ENCODE measurements at regions not wholly inside any gene's neighbourhood (a gene's known extent, or its start where the extent isn't known, plus 50 kb on each side); places are given as distances from the start of the nearest gene placed in this dataset.

DNA sequence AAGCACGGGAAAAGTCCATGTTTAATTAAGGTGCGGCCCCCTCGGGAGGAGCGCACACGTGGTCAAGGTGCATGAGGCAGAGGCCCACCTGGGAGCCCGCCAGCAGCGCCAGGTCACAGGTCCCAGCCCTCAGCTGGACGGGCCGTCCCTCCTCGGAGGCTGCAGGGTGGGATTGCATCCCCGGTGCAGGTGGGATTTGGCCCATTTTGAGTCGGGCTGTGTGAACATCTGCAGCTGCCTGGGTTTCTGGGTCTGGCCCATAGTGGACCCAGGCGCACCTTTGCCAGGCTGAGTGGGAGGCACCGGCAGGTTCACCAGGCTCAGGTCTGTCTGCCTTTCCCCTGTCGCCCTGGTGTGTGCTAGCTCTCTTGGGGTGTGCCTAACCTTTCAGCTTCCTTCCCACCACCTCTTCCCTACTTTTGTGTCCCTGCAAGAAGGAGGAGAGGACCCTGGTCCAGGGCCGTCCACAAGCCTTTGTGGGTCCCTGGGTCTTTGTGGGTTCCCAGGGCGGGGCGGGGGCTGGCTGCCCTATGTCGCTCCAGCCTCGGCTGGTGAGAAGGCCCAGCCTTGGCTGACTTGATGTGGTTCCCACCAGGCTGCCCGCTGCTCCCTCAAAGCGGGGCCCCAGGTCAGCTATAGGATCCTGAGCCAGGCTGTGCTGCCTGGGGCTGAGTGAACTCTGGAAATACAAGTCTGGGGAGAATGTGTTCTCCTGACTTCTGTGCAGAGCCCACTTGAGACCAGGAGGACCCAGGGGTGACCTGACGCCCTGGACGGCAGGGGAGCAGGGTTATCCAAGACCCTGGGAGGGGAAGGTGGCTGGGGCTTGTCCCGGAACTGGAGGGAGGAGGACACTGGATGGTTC, 186.7 kb upstream of the SHH start:
- Histone ChIP-seq H3K27ac (no peak overlapping the region), H3K4me3 (replicated peaks in 1 of 3) (no peak overlapping the region), H3K36me3 (no peaks in the 10 kb centered on the region), H3K9me3 (no peaks in the 10 kb centered on the region), H3K4me1 (no peaks in the 10 kb centered on the region), H3K27me3 (no peaks in the 10 kb centered on the region)
- DNase-seq, result no peak
- intact Hi-C loops (cut with DNase I), result no loop called here
- TF ChIP-seq, protein P1, sequence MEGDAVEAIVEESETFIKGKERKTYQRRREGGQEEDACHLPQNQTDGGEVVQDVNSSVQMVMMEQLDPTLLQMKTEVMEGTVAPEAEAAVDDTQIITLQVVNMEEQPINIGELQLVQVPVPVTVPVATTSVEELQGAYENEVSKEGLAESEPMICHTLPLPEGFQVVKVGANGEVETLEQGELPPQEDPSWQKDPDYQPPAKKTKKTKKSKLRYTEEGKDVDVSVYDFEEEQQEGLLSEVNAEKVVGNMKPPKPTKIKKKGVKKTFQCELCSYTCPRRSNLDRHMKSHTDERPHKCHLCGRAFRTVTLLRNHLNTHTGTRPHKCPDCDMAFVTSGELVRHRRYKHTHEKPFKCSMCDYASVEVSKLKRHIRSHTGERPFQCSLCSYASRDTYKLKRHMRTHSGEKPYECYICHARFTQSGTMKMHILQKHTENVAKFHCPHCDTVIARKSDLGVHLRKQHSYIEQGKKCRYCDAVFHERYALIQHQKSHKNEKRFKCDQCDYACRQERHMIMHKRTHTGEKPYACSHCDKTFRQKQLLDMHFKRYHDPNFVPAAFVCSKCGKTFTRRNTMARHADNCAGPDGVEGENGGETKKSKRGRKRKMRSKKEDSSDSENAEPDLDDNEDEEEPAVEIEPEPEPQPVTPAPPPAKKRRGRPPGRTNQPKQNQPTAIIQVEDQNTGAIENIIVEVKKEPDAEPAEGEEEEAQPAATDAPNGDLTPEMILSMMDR (IDR thresholded peaks at IDR 0.05), result no peak
- TF ChIP-seq POLR2A (IDR thresholded peaks at IDR 0.05), result no peak
- WGBS, 2 donors, result 90 to 93% methylated on average over 16 to 23 of the region's 25 CpGs

DNA sequence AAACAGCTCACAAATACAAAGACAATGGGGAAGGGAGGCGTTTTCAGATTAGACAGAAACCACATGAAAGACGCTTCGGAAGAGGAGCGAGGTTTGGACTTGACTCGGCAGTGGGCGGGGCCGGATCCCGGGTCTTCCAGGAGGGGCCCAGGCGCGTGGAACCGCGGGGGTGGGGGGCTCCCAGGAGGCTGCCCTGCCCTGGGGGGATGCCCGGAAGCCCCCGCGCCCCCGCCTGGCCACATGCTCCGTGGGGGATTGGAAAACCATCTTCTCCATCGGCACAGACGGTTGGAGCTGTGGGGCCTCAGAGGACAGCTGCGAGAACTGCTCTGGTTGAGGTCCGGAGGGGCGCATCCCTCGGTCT, 186.0 kb upstream of the SHH start:
- TF ChIP-seq, protein P1 (IDR thresholded peaks at IDR 0.05), result no peak
- no peak for TF ChIP-seq POLR2A (IDR thresholded peaks at IDR 0.05)
- Histone ChIP-seq H3K36me3 (no peaks in the 10 kb centered on the region), H3K27ac (no peak overlapping the region), H3K9me3 (no peaks in the 10 kb centered on the region), H3K4me1 (no peaks in the 10 kb centered on the region), H3K27me3 (no peaks in the 10 kb centered on the region), H3K4me3 (replicated peaks in 1 of 3) (no peak overlapping the region)
- no peak for DNase-seq
- intact Hi-C loops (cut with DNase I), result no loop called here
- WGBS, 2 donors, result 84 to 91% methylated on average over 14 to 19 of the region's 23 CpGs

DNA sequence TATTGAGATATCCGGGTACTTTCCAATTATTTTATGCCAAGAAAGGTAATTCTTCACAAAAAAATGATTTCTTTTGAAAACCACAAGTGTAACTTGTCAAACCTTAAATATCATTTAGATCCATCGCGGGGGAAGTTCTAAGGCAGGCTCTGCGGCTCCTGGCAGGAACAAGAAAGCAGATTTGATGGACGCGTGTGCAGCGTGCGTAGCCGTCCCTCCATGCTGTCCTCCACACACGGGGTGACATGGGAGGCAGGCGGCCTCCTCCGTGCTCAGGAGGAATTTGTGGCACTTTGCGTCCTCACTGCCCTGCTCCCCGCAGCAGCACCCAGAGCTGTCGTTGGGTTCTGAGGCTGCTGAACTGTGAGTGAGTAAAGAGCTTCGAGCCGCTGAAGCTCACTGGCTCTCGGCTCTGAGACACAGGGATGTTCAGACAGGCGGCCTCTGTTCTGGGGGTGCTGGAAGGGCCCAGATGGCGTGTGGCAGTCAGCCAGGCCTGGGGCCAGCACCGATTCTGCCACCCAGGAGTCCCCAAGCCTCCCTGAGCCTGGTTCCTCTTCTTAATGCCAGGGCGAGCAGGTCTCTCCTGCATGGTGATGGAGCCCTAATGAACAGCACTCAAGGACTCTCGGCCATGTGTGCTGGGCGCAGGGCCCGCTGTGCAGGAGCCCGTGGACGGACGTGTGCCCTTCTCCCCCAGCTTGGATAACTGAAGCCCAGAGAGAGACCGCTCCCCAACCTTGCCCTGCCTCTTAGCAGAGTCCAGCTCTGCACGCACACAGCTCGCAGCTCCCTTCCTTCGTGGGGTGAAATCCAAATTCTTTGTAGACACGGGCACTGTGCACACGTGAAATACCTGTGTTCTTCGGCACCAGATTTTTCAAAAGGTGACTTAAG, 185.4 kb upstream of the SHH start:
- 78 to 83% methylated on average over 26 to 32 of the region's 35 CpGs for WGBS, 2 donors
- TF ChIP-seq, protein P1 (IDR thresholded peaks at IDR 0.05), result no peak
- no peak for TF ChIP-seq POLR2A (IDR thresholded peaks at IDR 0.05)
- no peak for DNase-seq
- Histone ChIP-seq H3K27me3 (no peaks in the 10 kb centered on the region), H3K4me1 (no peaks in the 10 kb centered on the region), H3K27ac (no peak overlapping the region), H3K36me3 (no peaks in the 10 kb centered on the region), H3K9me3 (no peaks in the 10 kb centered on the region), H3K4me3 (replicated peaks in 1 of 3) (no peak overlapping the region)
- intact Hi-C loops (cut with DNase I), result no loop called here

DNA sequence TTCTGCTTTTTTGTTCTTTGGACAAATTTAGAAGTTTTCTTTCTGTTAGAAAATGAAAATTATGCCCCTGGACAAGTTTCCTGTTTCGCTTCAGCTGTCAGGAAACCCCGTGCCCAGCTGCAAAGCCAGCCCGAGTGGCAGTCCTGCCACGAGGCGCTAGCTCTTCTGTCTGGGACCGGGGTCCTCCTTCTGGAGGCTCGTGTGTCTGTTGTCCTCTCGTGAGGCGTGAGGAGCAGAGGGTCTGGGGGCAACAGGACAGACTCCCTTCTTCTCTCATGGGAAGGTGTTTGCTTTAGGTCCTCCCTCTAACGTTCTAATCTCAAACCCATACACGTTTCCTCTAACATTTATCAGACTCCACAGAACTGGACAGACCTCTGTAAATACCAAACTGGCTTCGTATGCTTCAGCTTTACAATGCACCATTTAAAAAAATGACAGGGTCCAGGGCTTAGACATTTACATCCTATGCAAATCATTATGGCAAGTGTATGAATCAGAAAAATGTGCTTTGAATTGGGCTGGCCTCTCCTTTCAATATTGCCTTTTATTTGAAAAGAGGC, 184.5 kb upstream of the SHH start:
- H3K9me3 ChIP-seq, result no peaks in the 10 kb centered on the region
- no peaks in the 10 kb centered on the region for H3K27me3 ChIP-seq
- H3K27ac ChIP-seq, result no peak overlapping the region
- no peak overlapping the region for H3K4me3 ChIP-seq (replicated peaks in 1 of 3)
- H3K36me3 ChIP-seq, result no peaks in the 10 kb centered on the region
- DNase-seq, result no peak
- no peak for TF ChIP-seq POLR2A (IDR thresholded peaks at IDR 0.05)
- TF ChIP-seq, protein P1 (IDR thresholded peaks at IDR 0.05), result no peak
- WGBS, 2 donors, result 62 to 67% methylated on average over 12 of the region's 12 CpGs
- intact Hi-C loops (cut with DNase I), result no loop called here
- no peaks in the 10 kb centered on the region for H3K4me1 ChIP-seq

Data from thyroid gland (tissue), 4 donors.